Tibial artery (tissue), 4 donors: ENCODE measurements at regions not wholly inside any gene's neighbourhood (a gene's known extent, or its start where the extent isn't known, plus 50 kb on each side); places are given as distances from the start of the nearest gene placed in this dataset.

Experiments used
- DNase-seq, 2 donors: peaks; one replicate each; pipeline ENCODE4 v3.0.0-alpha.2; 2019
- H3K27ac ChIP-seq, 2 donors: fragments of 200-600 bp; sonication (generic) in 1 of 2; 1 replicate in 1 of 2; 2 replicates in 1 of 2; pipeline ENCODE4 v1.5.1; 2018 to 2019; ENCODE audit warnings: mild to moderate bottlenecking in 1 of 2
- H3K27me3 ChIP-seq, 2 donors: fragments of 200-600 bp; sonication (generic) in 1 of 2; one replicate each; pipeline versions ENCODE4 v1.5.1 to v1.6.0; 2016 to 2019
- H3K36me3 ChIP-seq, 3 donors: fragments of 200-600 bp; sonication (generic) in 2 of 3; one replicate each; pipeline ENCODE4 v1.5.1; 2016 to 2019; ENCODE audit warnings: mild to moderate bottlenecking in 2 of 3
- H3K4me1 ChIP-seq, 4 donors: fragments of 200-600 bp; sonication (generic) in 2 of 4; 1 replicate in 3 of 4; 2 replicates in 1 of 4; pipeline ENCODE4 v1.5.1; 2016 to 2019
- H3K4me3 ChIP-seq, 2 donors: fragments of 200-600 bp; sonication (generic) in 1 of 2; 1 replicate in 1 of 2; 2 replicates in 1 of 2; pipeline ENCODE4 v1.5.1; 2018 to 2019; ENCODE audit warnings: mild to moderate bottlenecking in 2 of 2
- H3K9me3 ChIP-seq, 3 donors: fragments of 200-600 bp; sonication (generic) in 1 of 3; one replicate each; pipeline ENCODE4 v1.5.1; 2016 to 2019
- intact Hi-C: fragments of 100-400 bp; cut with DNase I; formaldehyde crosslinking; loops from one replicate; pipeline ENCODE4 v1.15.0; 2023; ENCODE audit warnings: low total_unique reads
- TF ChIP-seq, protein P1 (sequence below), 2 experiments: fragments of 200-600 bp in 1 of 2; fragments of 450-650 bp in 1 of 2; IDR thresholded peaks; one replicate each; pipeline ENCODE4 v1.5.1; 2017 to 2019; ENCODE audit warnings: antibody characterized with exemption in 2 of 2, mild to moderate bottlenecking in 1 of 2, moderate library complexity in 1 of 2

DNA sequence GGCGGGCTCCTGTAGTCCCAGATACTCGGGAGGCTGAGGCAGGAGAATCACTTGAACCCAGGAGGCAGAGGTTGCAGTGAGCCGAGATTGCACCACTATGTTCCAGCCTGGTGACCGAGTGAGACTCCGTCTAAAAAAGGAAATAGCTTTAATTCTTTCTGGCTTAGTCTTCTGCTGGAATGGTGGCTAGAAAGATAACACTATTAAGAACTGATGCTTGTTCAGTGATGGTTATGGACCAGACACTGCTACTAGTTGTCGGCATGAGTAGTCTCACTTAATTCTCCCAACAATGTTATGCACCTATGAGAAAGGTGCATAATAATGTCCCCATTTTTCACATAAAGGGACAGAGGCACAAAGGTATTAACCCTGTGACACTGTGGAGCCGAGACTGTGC is 188.7 kb downstream of the HS3ST3A1 start:
- intact Hi-C loops = no loop called here
- no peak overlapping the region for H3K27ac ChIP-seq
- H3K9me3 ChIP-seq = no peaks in the 10 kb centered on the region
- no peak overlapping the region for H3K4me3 ChIP-seq
- H3K36me3 ChIP-seq = no peaks in the 10 kb centered on the region
- TF ChIP-seq, protein P1, sequence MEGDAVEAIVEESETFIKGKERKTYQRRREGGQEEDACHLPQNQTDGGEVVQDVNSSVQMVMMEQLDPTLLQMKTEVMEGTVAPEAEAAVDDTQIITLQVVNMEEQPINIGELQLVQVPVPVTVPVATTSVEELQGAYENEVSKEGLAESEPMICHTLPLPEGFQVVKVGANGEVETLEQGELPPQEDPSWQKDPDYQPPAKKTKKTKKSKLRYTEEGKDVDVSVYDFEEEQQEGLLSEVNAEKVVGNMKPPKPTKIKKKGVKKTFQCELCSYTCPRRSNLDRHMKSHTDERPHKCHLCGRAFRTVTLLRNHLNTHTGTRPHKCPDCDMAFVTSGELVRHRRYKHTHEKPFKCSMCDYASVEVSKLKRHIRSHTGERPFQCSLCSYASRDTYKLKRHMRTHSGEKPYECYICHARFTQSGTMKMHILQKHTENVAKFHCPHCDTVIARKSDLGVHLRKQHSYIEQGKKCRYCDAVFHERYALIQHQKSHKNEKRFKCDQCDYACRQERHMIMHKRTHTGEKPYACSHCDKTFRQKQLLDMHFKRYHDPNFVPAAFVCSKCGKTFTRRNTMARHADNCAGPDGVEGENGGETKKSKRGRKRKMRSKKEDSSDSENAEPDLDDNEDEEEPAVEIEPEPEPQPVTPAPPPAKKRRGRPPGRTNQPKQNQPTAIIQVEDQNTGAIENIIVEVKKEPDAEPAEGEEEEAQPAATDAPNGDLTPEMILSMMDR (IDR thresholded peaks at IDR 0.05) = no peak
- H3K4me1 ChIP-seq = no peaks in the 10 kb centered on the region
- no peaks in the 10 kb centered on the region for H3K27me3 ChIP-seq
- no peak for DNase-seq

DNA sequence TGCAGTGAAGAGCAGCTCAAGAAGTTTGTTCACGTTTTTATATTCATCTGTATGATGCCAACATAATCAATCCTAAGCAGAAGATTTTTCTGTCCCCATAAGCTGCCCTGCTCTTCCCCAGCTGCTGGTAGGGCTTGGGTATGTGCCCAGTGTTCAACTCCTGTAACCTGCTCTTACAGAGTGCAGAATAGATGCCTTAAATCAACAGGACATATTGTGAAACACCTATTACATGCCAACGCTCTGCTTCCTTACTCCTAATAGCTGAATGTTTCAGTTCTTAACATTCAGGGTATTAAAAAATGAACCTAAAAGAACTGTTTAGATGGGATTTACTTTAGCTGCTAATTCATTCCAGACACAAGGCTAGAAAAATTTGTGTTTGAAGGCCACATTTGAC is 190.9 kb downstream of the HS3ST3A1 start:
- no peaks in the 10 kb centered on the region for H3K4me1 ChIP-seq
- H3K36me3 ChIP-seq = no peaks in the 10 kb centered on the region
- no peaks in the 10 kb centered on the region for H3K27me3 ChIP-seq
- DNase-seq = no peak
- H3K9me3 ChIP-seq = no peaks in the 10 kb centered on the region
- TF ChIP-seq, protein P1 (IDR thresholded peaks at IDR 0.05) = no peak
- no peak overlapping the region for H3K4me3 ChIP-seq
- no peak overlapping the region for H3K27ac ChIP-seq
- intact Hi-C loops = no loop called here

DNA sequence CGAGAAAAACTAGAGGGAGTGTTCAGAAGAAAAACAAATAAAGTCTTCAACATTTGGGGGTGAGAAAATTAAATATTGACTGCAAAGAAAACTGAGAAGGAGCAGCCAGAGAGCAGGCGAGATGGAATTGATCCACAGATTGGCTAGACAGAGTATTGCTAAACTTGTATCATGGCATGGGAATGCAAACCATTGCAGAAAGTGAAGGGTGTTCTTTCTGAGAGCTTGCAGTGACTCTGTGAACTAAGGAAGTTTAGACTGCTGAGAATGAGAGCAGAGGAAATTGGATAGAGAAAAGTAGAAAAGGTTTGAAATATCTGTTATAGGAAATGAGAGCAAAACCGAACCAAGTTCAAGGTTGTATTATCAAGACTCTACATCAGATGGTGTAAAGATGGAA is 191.5 kb downstream of the HS3ST3A1 start:
- no peaks in the 10 kb centered on the region for H3K9me3 ChIP-seq
- H3K36me3 ChIP-seq = no peaks in the 10 kb centered on the region
- H3K27me3 ChIP-seq = no peaks in the 10 kb centered on the region
- H3K4me1 ChIP-seq = no peaks in the 10 kb centered on the region
- H3K4me3 ChIP-seq = no peak overlapping the region
- DNase-seq = no peak
- intact Hi-C loops = no loop called here
- H3K27ac ChIP-seq = no peak overlapping the region
- TF ChIP-seq, protein P1 (IDR thresholded peaks at IDR 0.05) = no peak

DNA sequence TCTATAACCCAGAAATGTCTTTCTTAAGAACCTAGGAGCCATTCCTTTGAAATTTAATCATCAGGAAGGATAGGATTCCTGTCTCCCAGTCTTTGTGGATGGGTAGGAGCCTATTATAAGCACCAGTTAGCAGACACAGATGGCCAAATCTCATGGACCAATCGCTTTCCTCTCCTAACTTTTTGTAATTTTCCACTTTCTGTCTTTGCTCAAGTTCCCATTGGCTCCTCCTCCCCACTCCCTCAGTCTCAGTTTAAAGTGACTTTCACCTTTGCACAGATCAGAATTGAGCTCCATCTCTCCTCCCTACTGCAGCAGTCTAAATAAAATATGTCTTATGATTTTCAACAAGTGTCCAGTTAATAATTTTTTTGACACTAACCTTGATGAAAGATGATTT is 192.3 kb downstream of the HS3ST3A1 start:
- no peak for DNase-seq
- intact Hi-C loops = no loop called here
- Histone ChIP-seq H3K27me3 (no peaks in the 10 kb centered on the region), H3K36me3 (no peaks in the 10 kb centered on the region), H3K4me3 (no peak overlapping the region), H3K4me1 (no peaks in the 10 kb centered on the region), H3K9me3 (no peaks in the 10 kb centered on the region), H3K27ac (no peak overlapping the region)
- TF ChIP-seq, protein P1 (IDR thresholded peaks at IDR 0.05) = no peak

DNA sequence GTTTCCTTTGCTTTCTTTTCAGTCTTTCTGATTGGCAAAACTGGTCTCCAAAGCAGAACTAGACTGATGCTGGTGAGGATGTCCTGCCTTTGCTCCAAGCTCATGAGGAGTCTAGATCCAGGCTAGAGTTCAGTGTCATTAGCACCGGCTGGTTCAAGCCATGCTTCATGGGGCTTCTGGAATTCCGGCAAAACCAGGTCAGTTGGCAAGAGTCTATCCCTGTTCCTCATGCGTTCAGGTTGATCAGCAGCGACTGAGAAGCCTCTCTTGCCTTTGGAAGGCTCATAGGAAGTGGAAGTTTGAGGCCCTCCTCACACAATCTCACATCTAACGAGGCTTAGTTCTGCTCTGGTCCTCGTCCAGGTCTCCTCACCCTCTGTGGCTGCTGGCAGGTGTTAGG is 194.3 kb downstream of the HS3ST3A1 start:
- TF ChIP-seq, protein P1 (IDR thresholded peaks at IDR 0.05) = no peak

DNA sequence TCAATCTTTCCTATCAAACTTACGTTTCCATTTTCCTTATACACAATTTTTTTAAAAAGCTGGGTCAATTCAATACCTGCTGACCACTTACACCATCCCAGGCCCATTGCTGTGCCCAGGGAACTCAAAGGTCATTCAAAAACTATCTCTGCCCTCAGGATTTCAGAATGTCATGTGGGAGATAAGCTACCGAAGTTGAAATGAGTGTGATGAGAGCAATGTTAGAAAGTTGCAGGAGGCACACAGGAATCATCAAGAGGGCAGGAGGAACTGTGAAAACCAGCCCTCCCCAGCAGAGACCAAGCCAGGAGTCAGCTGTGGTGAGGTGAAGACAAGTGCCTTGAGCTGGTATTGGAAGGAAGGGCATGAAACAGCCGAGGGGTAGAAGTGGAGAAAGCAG is 195.9 kb downstream of the HS3ST3A1 start:
- Histone ChIP-seq H3K36me3 (no peaks in the 10 kb centered on the region), H3K4me1 (no peaks in the 10 kb centered on the region), H3K27me3 (no peaks in the 10 kb centered on the region), H3K4me3 (no peak overlapping the region), H3K27ac (no peak overlapping the region), H3K9me3 (no peaks in the 10 kb centered on the region)
- DNase-seq = no peak
- intact Hi-C loops = no loop called here
- TF ChIP-seq, protein P1 (IDR thresholded peaks at IDR 0.05) = no peak

More for the DNA sequence above, 194.3 kb downstream of the HS3ST3A1 start:
- H3K27ac ChIP-seq = no peak overlapping the region
- intact Hi-C loops = no loop called here
- H3K9me3 ChIP-seq = no peaks in the 10 kb centered on the region
- no peaks in the 10 kb centered on the region for H3K4me1 ChIP-seq
- no peak overlapping the region for H3K4me3 ChIP-seq
- no peaks in the 10 kb centered on the region for H3K36me3 ChIP-seq
- H3K27me3 ChIP-seq = no peaks in the 10 kb centered on the region
- no peak for DNase-seq
